Central memory CD8-positive, alpha-beta T cell (primary cell): ENCODE measurements at regions not wholly inside any gene's neighbourhood (a gene's known extent, or its start where the extent isn't known, plus 50 kb on each side); places are given as distances from the start of the nearest gene placed in this dataset.

Source experiments
- ATAC-seq: fragments of 150-1000 bp; cut with Tn5 transposase; replicated peaks from 2 replicates; pipeline ENCODE4 v1.10.0; 2022; ENCODE audit warnings: mild to moderate bottlenecking, moderate FRiP score, moderate number of reproducible peaks; ENCODE audit not compliant: poor library complexity, severe bottlenecking; ENCODE audit errors: extremely low read depth
- DNase-seq, 2 donors: peaks; one replicate each; pipeline ENCODE4 v3.0.0; 2021; ENCODE audit warnings: low spot score in 2 of 2
- H3K27ac Mint-ChIP-seq: one replicate; pipeline ENCODE4 v1.8.0; 2022; ENCODE audit warnings: low read depth, mild to moderate bottlenecking, moderate library complexity, mixed read lengths
- H3K27me3 Mint-ChIP-seq: one replicate; pipeline ENCODE4 v1.8.0; 2022; ENCODE audit warnings: mixed read lengths
- H3K36me3 Mint-ChIP-seq: one replicate; pipeline ENCODE4 v1.8.0; 2022; ENCODE audit warnings: mild to moderate bottlenecking, moderate library complexity, mixed read lengths; ENCODE audit not compliant: insufficient read depth
- H3K4me1 Mint-ChIP-seq: one replicate; pipeline ENCODE4 v1.8.0; 2022; ENCODE audit warnings: mixed read lengths
- H3K4me3 Mint-ChIP-seq: one replicate; pipeline ENCODE4 v1.8.0; 2022; ENCODE audit warnings: mild to moderate bottlenecking, moderate library complexity, mixed read lengths
- H3K9me3 Mint-ChIP-seq: one replicate; pipeline ENCODE4 v1.8.0; 2022; ENCODE audit warnings: mixed read lengths

GRCh38 chr11:70672991-70673653, 274.8 kb downstream of the CTTN start:
- Mint-ChIP-seq H3K4me1 (no peaks in the 10 kb centered on the region), H3K27ac (no peak overlapping the region), H3K27me3 (peaks cover 31% of the 10 kb centered on the region), H3K36me3 (peaks cover 3% of the 10 kb centered on the region), H3K4me3 (no peak overlapping the region), H3K9me3 (no peaks in the 10 kb centered on the region)
- DNase-seq, result no peak
- ATAC-seq, result no peak

DNA sequence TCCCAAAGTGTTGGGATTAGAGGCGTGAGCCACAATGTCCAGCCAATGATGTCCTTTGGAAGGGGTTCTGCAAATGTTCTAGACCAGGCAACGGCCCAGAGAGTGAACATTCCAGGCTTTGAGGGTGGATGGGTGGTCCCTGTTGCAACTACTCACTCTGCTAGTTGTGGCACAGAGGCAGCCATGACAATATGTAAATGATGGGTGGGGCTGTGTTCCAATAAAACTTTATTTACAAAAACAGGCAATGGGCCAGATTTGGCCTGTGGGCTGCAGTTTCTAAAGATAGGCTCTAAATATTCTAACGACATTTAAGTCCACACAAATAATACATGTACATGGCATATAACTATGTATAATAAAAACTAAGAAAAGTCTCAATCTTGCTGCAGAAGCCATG, 276.3 kb downstream of the CTTN start:
- peaks cover 23% of the 10 kb centered on the region for H3K27me3 Mint-ChIP-seq
- H3K4me1 Mint-ChIP-seq, result no peaks in the 10 kb centered on the region
- peaks cover 3% of the 10 kb centered on the region for H3K36me3 Mint-ChIP-seq
- no peaks in the 10 kb centered on the region for H3K9me3 Mint-ChIP-seq
- H3K4me3 Mint-ChIP-seq, result no peak overlapping the region
- ATAC-seq, result no peak
- no peak for DNase-seq
- H3K27ac Mint-ChIP-seq, result no peak overlapping the region

DNA sequence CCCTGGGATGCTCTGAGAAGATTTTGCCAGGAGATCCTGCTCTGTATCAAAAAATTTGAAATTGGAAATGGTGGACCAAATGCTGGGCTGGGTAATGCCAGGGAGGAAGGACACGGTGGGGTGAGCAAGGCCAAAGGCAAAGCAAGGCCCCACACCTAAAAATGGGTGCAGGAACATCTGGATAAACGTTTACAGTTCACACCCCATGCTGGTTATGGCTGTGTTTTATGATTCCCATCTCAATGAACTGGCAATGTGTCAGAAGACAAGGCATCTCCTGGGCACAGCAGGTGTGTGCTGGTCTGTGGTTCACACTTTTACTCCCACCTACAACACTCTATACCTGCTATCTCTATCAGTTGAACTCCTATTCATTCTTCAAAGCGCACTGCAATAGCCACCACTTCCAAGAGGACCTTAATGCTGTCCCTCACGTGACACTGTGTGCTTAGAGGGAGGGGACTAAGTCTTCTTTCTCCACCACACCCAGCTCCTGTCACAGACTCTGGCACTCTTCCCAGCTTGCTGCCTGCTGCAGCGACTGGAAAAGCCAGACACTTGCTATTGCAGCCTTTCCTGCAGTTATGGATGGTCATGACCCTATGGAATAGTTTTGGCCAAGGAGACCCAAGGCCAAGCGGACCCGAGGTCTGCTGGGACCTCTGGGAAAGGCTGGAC, 277.5 kb downstream of the CTTN start:
- H3K9me3 Mint-ChIP-seq, result no peaks in the 10 kb centered on the region
- H3K27ac Mint-ChIP-seq, result no peak overlapping the region
- no peak overlapping the region for H3K4me3 Mint-ChIP-seq
- peaks cover 3% of the 10 kb centered on the region for H3K36me3 Mint-ChIP-seq
- H3K27me3 Mint-ChIP-seq, result peaks cover 23% of the 10 kb centered on the region
- no peak for ATAC-seq
- no peak for DNase-seq
- H3K4me1 Mint-ChIP-seq, result no peaks in the 10 kb centered on the region

GRCh38 chr11:70677232-70677916, 279.0 kb downstream of the CTTN start:
- H3K36me3 Mint-ChIP-seq, result peaks cover 1% of the 10 kb centered on the region
- no peaks in the 10 kb centered on the region for H3K9me3 Mint-ChIP-seq
- no peak overlapping the region for H3K4me3 Mint-ChIP-seq
- ATAC-seq (no peak), DNase-seq (no peak)
- no peaks in the 10 kb centered on the region for H3K4me1 Mint-ChIP-seq
- peaks cover 22% of the 10 kb centered on the region for H3K27me3 Mint-ChIP-seq
- no peak overlapping the region for H3K27ac Mint-ChIP-seq

GRCh38 chr11:70678931-70679900, 280.9 kb downstream of the CTTN start:
- no peak for ATAC-seq
- Mint-ChIP-seq H3K4me1 (no peaks in the 10 kb centered on the region), H3K9me3 (no peaks in the 10 kb centered on the region), H3K27me3 (peaks cover 18% of the 10 kb centered on the region), H3K4me3 (no peak overlapping the region), H3K36me3 (no peaks in the 10 kb centered on the region), H3K27ac (no peak overlapping the region)
- no peak for DNase-seq

DNA sequence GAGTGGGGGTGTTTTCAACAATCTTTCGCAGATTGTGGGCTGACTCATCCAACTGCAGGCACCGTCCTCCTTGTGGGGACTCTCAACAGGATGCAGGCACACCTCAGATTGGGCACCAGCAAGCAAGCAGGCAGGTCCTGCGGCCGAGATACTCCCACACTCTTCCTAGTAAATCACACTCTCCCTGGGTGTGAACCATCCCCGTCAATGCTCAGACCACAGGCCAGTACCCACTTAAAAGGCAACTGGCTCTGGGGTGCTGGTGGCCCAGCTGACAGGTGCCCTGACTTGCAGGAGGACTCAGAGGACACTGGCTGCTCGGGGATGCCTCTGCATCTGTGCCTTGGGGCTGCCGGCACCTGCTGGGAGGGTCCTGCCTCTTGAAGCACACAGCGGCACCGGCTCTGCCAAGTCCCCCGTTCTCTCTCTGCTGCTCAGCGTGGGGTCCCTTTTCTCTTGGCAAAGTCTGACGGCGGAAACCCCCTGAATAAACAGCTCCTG, 282.5 kb downstream of the CTTN start:
- DNase-seq (no peak), ATAC-seq (no peak)
- H3K9me3 Mint-ChIP-seq, result no peaks in the 10 kb centered on the region
- H3K4me3 Mint-ChIP-seq, result no peak overlapping the region
- no peaks in the 10 kb centered on the region for H3K4me1 Mint-ChIP-seq
- H3K36me3 Mint-ChIP-seq, result no peaks in the 10 kb centered on the region
- no peak overlapping the region for H3K27ac Mint-ChIP-seq
- peaks cover 18% of the 10 kb centered on the region for H3K27me3 Mint-ChIP-seq

DNA sequence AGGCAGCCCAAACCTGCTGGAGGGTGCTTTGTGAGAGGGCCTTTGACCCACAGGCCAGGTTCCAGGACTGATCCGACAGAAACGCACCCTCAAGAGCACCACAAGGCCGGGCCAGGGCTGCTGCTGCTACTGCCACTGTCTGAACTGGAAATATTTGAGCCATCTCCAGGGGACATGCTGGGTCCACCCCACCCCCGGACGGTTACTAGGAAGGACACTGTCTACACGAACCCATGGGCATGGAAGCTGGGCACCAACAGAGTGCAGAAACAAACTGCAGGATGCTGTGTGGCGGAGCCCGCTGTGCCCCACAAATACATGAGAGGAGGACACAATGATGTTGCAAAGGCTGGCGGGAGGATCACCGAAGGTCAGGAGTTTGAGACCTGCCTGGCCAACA, 283.7 kb downstream of the CTTN start:
- Mint-ChIP-seq H3K27me3 (peaks cover 18% of the 10 kb centered on the region), H3K36me3 (no peaks in the 10 kb centered on the region), H3K27ac (no peak overlapping the region), H3K4me3 (no peak overlapping the region), H3K4me1 (no peaks in the 10 kb centered on the region), H3K9me3 (no peaks in the 10 kb centered on the region)
- DNase-seq (no peak), ATAC-seq (no peak)

DNA sequence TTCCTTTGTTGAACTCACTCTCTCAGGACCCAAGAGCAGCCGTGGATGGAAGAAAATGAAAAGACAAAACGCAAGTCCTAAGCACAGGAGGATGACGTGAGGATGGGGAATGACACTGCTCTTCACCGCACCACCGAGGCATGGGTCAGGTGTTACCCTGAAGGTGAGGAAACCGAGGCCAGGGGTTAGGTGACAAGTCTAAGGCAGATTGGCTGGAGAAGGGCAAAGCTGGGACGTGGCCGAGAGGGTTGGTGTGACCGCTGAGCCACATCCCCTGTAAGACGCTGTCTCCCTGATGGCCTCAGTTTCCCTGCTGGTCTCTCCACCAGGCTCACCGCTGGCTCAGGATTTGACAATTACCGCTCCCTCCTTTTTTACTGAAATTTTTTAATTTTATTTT, 284.4 kb downstream of the CTTN start:
- Mint-ChIP-seq H3K27ac (no peak overlapping the region), H3K9me3 (no peaks in the 10 kb centered on the region), H3K4me3 (no peak overlapping the region), H3K4me1 (no peaks in the 10 kb centered on the region), H3K36me3 (no peaks in the 10 kb centered on the region), H3K27me3 (peaks cover 18% of the 10 kb centered on the region)
- no peak for ATAC-seq
- DNase-seq, result no peak

- H3K27ac Mint-ChIP-seq, result no peak overlapping the region
- ATAC-seq (no peak), DNase-seq (no peak)
- H3K9me3 Mint-ChIP-seq, result peaks cover 5% of the 10 kb centered on the region
- no peaks in the 10 kb centered on the region for H3K4me1 Mint-ChIP-seq
- no peak overlapping the region for H3K4me3 Mint-ChIP-seq
- H3K36me3 Mint-ChIP-seq, result no peaks in the 10 kb centered on the region
- peaks cover 20% of the 10 kb centered on the region for H3K27me3 Mint-ChIP-seq
These were observed 289.4 kb downstream of the CTTN start for GRCh38 chr11:70687716-70688115.

- Mint-ChIP-seq H3K4me3 (no peak overlapping the region), H3K27me3 (peaks cover 24% of the 10 kb centered on the region), H3K4me1 (no peaks in the 10 kb centered on the region), H3K27ac (no peak overlapping the region), H3K9me3 (peaks cover 5% of the 10 kb centered on the region), H3K36me3 (no peaks in the 10 kb centered on the region)
- no peak for ATAC-seq
- no peak for DNase-seq
These were observed 289.8 kb downstream of the CTTN start for GRCh38 chr11:70688142-70688541.

DNA sequence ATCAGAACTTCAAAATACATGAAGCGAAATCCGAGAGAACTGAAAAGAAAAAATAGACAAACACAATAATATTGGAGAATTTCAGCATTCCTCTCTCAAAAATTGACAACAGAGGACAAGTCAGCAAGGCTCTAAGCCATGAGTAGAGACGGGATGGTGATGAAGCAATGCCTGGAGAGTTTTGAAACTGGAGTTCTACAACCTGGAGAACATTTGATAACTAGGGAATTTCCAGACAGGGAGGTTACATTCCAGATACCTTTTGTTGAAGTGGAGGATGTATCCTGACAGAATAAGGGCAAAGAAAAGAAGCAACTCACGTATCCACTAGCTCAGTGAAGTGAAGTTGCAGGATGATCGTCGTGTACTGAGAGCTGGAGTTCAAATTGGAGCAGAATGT, 291.4 kb downstream of the CTTN start:
- Mint-ChIP-seq H3K27ac (no peak overlapping the region), H3K4me3 (no peak overlapping the region), H3K4me1 (no peaks in the 10 kb centered on the region), H3K36me3 (no peaks in the 10 kb centered on the region), H3K27me3 (peaks cover 41% of the 10 kb centered on the region), H3K9me3 (peaks cover 5% of the 10 kb centered on the region)
- ATAC-seq, result no peak
- DNase-seq, result no peak

- Mint-ChIP-seq H3K9me3 (peaks cover 5% of the 10 kb centered on the region), H3K27ac (no peak overlapping the region), H3K4me3 (no peak overlapping the region), H3K4me1 (no peaks in the 10 kb centered on the region), H3K27me3 (peaks cover 45% of the 10 kb centered on the region), H3K36me3 (no peaks in the 10 kb centered on the region)
- DNase-seq (no peak), ATAC-seq (no peak)
These were observed 293.8 kb downstream of the CTTN start for GRCh38 chr11:70692131-70692530.
